Right lobe of liver (tissue), 4 donors: ENCODE measurements at regions not wholly inside any gene's neighbourhood (a gene's known extent, or its start where the extent isn't known, plus 50 kb on each side); places are given as distances from the start of the nearest gene placed in this dataset.

ENCODE experiments used
- CTCF ChIP-seq, 4 donors: fragments of 200-600 bp in 3 of 4; fragments of 450-650 bp in 1 of 4; IDR thresholded peaks; one replicate each; pipeline versions ENCODE4 v1.5.1 to v1.8.0; 2016 to 2022; ENCODE audit warnings: antibody characterized with exemption in 4 of 4, mild to moderate bottlenecking in 2 of 4
- POLR2A ChIP-seq: fragments of 450-650 bp; IDR thresholded peaks from one replicate; pipeline ENCODE4 v1.6.1; 2017; ENCODE audit warnings: antibody characterized with exemption, mild to moderate bottlenecking
- donor health status: DM: no; HTN: no; CAD: no.
- donor health status: DM: no; HTN: no; CAD: no.
- donor health status: DM: no; HTN: yes; CAD: no.

- TF ChIP-seq CTCF (IDR thresholded peaks at IDR 0.05) (no peak), POLR2A (no peak)
Measured at GRCh38 chr13:63472711-63473110, 2057.1 kb upstream of the PCDH20 start.
